ENCODE measurements at regions not wholly inside any gene's neighbourhood (a gene's known extent, or its start where the extent isn't known, plus 50 kb on each side); places are given as distances from the start of the nearest gene placed in this dataset.
"Not testable (repeated sequence)": the region's sequence is repeated elsewhere in the genome, so short reads cannot be mapped to it uniquely, and the experiment has no call there.

- no peak for DNase-seq (ENCODE audit: low spot score)
Observed at GRCh38 chr3:69484507-69485393, 98.9 kb upstream of the FRMD4B start.

GRCh38 chr3:69483449-69483848 is 97.6 kb upstream of the FRMD4B start:
- no peak for DNase-seq (ENCODE audit: low spot score)

- DNase-seq (ENCODE audit: low spot score): not testable (repeated sequence)
Observed at GRCh38 chr3:69480986-69481385, 95.1 kb upstream of the FRMD4B start.

GRCh38 chr3:69474186-69474585 is 88.3 kb upstream of the FRMD4B start:
- no peak for DNase-seq (ENCODE audit: low spot score)

- no peak for DNase-seq (ENCODE audit: low spot score)
Observed at GRCh38 chr3:69472093-69472492, 86.2 kb upstream of the FRMD4B start.

- no peak for DNase-seq (ENCODE audit: low spot score)
Observed at GRCh38 chr3:69463531-69463930, 77.6 kb upstream of the FRMD4B start.

- no peak for DNase-seq (ENCODE audit: low spot score)
Observed at GRCh38 chr3:69462826-69463100, 76.9 kb upstream of the FRMD4B start.

GRCh38 chr3:69462022-69462825 is 76.3 kb upstream of the FRMD4B start:
- DNase-seq (ENCODE audit: low spot score): no peak

GRCh38 chr3:69460034-69460433 is 74.1 kb upstream of the FRMD4B start:
- no peak for DNase-seq (ENCODE audit: low spot score)

- no peak for DNase-seq (ENCODE audit: low spot score)
Observed at GRCh38 chr3:69458803-69459365, 73.0 kb upstream of the FRMD4B start.

GRCh38 chr3:69456631-69457030 is 70.7 kb upstream of the FRMD4B start:
- DNase-seq (ENCODE audit: low spot score): no peak

GRCh38 chr3:69454204-69454787 is 68.4 kb upstream of the FRMD4B start:
- DNase-seq (ENCODE audit: low spot score): no peak

GRCh38 chr3:69452295-69452694 is 66.4 kb upstream of the FRMD4B start:
- no peak for DNase-seq (ENCODE audit: low spot score)

GRCh38 chr3:69451594-69451993 is 65.7 kb upstream of the FRMD4B start:
- DNase-seq (ENCODE audit: low spot score): no peak

GRCh38 chr3:69448877-69449276 is 63.0 kb upstream of the FRMD4B start:
- no peak for DNase-seq (ENCODE audit: low spot score)

GRCh38 chr3:69446402-69447072 is 60.6 kb upstream of the FRMD4B start:
- no peak for DNase-seq (ENCODE audit: low spot score)

- no peak for DNase-seq (ENCODE audit: low spot score)
Observed at GRCh38 chr3:69445498-69445897, 59.6 kb upstream of the FRMD4B start.

- no peak for DNase-seq (ENCODE audit: low spot score)
Observed at GRCh38 chr3:69445024-69445423, 59.1 kb upstream of the FRMD4B start.

GRCh38 chr3:69443457-69443920 is 57.6 kb upstream of the FRMD4B start:
- no peak for DNase-seq (ENCODE audit: low spot score)

- no peak for DNase-seq (ENCODE audit: low spot score)
Observed at GRCh38 chr3:69442771-69443311, 57.0 kb upstream of the FRMD4B start.

GRCh38 chr3:69441732-69442131 is 55.8 kb upstream of the FRMD4B start:
- DNase-seq (ENCODE audit: low spot score): no peak

- DNase-seq (ENCODE audit: low spot score): no peak
Observed at GRCh38 chr3:69441040-69441439, 55.2 kb upstream of the FRMD4B start.

All from iPS-NIHi11 (cell line).